ENCODE measurements at regions not wholly inside any gene's neighbourhood (a gene's known extent, or its start where the extent isn't known, plus 50 kb on each side); places are given as distances from the start of the nearest gene placed in this dataset.

DNA sequence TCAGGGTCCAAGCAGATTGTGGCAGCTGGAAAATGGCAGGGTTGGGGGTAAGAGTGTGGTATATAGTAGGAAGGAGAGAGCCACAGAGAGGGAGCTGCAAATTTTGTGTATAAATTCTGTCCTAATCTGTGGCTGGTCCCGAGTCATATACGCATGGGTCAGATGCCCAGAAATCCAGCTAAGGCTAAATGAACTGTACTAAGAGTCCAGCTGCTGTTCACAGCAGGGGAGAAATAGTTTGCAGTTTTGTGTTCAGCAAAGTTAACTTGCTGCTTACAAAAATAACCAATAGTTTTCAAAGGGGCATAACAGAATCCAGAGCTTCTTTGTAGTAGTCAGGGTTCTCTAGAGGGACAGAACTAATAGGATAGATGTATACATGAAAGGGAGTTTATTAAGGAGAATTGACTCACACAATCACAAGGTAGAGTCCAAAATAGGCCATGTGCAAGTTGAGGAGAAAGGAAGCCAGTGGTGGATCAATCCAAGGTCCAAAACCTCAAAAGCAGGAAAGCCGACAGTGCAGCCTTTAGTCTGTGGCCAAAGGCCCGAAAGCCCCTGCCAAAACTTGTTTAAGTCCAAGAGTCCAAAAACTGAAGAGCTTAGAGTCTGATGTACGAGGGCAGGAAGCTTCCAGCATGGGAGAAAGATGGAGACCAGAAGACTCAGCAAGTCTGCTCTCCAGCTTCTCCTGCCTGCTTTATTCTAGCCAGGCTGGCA lies 146.1 kb upstream of the KBTBD8 start:
- H2AFZ ChIP-seq (ENCODE audit: low read depth, low read length, severe bottlenecking): no peak overlapping the region
- H3K9me3 ChIP-seq (ENCODE audit: insufficient read depth, low read length): no peaks in the 10 kb centered on the region
- no peaks in the 10 kb centered on the region for H3F3A ChIP-seq (ENCODE audit: insufficient read depth)
- H3K27ac ChIP-seq (ENCODE audit: low read depth, low read length): no peak overlapping the region
- no peak overlapping the region for H3K4me3 ChIP-seq (ENCODE audit: insufficient read depth, low read length, poor library complexity, severe bottlenecking)
- H3K9me2 ChIP-seq (replicated peaks; ENCODE audit: insufficient read depth, low read length): no peaks in the 10 kb centered on the region
- H3K4me2 ChIP-seq (ENCODE audit: low read depth, low read length, poor library complexity, severe bottlenecking): no peak overlapping the region
- TF ChIP-seq, protein P1, sequence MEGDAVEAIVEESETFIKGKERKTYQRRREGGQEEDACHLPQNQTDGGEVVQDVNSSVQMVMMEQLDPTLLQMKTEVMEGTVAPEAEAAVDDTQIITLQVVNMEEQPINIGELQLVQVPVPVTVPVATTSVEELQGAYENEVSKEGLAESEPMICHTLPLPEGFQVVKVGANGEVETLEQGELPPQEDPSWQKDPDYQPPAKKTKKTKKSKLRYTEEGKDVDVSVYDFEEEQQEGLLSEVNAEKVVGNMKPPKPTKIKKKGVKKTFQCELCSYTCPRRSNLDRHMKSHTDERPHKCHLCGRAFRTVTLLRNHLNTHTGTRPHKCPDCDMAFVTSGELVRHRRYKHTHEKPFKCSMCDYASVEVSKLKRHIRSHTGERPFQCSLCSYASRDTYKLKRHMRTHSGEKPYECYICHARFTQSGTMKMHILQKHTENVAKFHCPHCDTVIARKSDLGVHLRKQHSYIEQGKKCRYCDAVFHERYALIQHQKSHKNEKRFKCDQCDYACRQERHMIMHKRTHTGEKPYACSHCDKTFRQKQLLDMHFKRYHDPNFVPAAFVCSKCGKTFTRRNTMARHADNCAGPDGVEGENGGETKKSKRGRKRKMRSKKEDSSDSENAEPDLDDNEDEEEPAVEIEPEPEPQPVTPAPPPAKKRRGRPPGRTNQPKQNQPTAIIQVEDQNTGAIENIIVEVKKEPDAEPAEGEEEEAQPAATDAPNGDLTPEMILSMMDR (IDR thresholded peaks at IDR 0.05; ENCODE audit: insufficient read depth, low read length, poor library complexity, severe bottlenecking): no peak
- no peak for TF ChIP-seq EZH2phosphoT487 (conservative IDR thresholded peaks at IDR 0.05; ENCODE audit: low read length)
- H3K27me3 ChIP-seq (ENCODE audit: low read length): no peaks in the 10 kb centered on the region
- no peaks in the 10 kb centered on the region for H3K79me2 ChIP-seq (ENCODE audit: insufficient read depth, low read length)
- no peak overlapping the region for H3K9ac ChIP-seq (ENCODE audit: low read length)
- no peaks in the 10 kb centered on the region for H3K36me3 ChIP-seq (ENCODE audit: low read length)
- no peaks in the 10 kb centered on the region for H4K20me1 ChIP-seq (ENCODE audit: low read depth, low read length)

DNA sequence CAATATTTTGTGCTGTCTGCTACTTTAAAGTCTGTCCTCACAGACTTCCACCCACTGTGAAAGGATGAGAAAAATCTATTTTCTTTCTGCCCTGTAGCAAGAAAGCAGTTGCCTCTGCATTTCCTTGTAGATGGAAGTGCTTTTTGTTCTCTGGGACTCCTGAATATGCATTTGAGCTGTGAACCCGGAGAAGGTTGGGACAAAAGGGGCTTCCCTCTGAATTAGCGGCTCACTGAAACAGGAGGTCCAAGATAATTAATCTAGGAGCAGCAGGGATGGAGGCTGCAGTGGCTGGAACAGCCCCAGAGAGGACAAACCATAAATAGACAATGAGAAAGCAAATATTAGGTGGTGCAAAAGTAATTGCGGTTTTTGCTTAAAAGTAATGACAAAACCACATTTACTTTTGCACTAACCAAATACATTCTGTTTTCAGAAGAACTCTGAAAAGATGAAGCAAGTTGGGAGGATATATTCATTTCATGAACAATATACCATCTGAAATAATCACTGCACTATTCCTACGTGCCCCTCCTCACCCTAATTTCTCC lies 143.4 kb upstream of the KBTBD8 start:
- no peak overlapping the region for H3K9ac ChIP-seq (ENCODE audit: low read length)
- no peaks in the 10 kb centered on the region for H3K36me3 ChIP-seq (ENCODE audit: low read length)
- H3K9me3 ChIP-seq (ENCODE audit: insufficient read depth, low read length): no peaks in the 10 kb centered on the region
- H4K20me1 ChIP-seq (ENCODE audit: low read depth, low read length): no peaks in the 10 kb centered on the region
- TF ChIP-seq EZH2phosphoT487 (conservative IDR thresholded peaks at IDR 0.05; ENCODE audit: low read length): no peak
- TF ChIP-seq, protein P1 (IDR thresholded peaks at IDR 0.05; ENCODE audit: insufficient read depth, low read length, poor library complexity, severe bottlenecking): no peak
- no peak overlapping the region for H3K27ac ChIP-seq (ENCODE audit: low read depth, low read length)
- no peaks in the 10 kb centered on the region for H3K9me2 ChIP-seq (replicated peaks; ENCODE audit: insufficient read depth, low read length)
- H3K4me2 ChIP-seq (ENCODE audit: low read depth, low read length, poor library complexity, severe bottlenecking): no peak overlapping the region
- H3K79me2 ChIP-seq (ENCODE audit: insufficient read depth, low read length): no peaks in the 10 kb centered on the region
- no peaks in the 10 kb centered on the region for H3F3A ChIP-seq (ENCODE audit: insufficient read depth)
- no peak overlapping the region for H3K4me3 ChIP-seq (ENCODE audit: insufficient read depth, low read length, poor library complexity, severe bottlenecking)
- H3K27me3 ChIP-seq (ENCODE audit: low read length): no peaks in the 10 kb centered on the region
- no peak overlapping the region for H2AFZ ChIP-seq (ENCODE audit: low read depth, low read length, severe bottlenecking)

DNA sequence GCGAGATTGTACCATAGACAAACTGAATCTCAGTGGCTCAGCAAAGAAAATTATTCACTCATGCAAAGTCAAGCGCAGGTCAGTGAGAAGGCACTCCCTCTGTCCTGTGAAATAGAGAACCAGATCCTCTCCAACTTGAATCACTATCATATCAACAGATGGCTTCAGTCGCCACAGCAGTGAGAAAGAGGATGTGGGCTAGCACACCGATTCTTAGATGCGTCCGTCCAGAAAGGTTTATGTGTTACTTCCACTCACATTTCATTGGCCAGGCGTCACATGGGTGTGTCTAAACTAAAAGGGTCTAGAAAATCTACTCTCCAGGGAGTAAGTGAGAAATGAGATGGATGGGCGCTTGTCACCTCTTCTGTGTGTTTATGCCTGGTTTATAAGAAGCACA lies 141.6 kb upstream of the KBTBD8 start:
- Histone ChIP-seq H3K4me3 (ENCODE audit: insufficient read depth, low read length, poor library complexity, severe bottlenecking) (no peak overlapping the region), H3F3A (ENCODE audit: insufficient read depth) (no peaks in the 10 kb centered on the region), H3K27ac (ENCODE audit: low read depth, low read length) (no peak overlapping the region), H3K9me3 (ENCODE audit: insufficient read depth, low read length) (no peaks in the 10 kb centered on the region), H3K27me3 (ENCODE audit: low read length) (no peaks in the 10 kb centered on the region), H3K9ac (ENCODE audit: low read length) (no peak overlapping the region), H3K36me3 (ENCODE audit: low read length) (no peaks in the 10 kb centered on the region), H3K79me2 (ENCODE audit: insufficient read depth, low read length) (no peaks in the 10 kb centered on the region), H2AFZ (ENCODE audit: low read depth, low read length, severe bottlenecking) (no peak overlapping the region), H4K20me1 (ENCODE audit: low read depth, low read length) (no peaks in the 10 kb centered on the region), H3K4me2 (ENCODE audit: low read depth, low read length, poor library complexity, severe bottlenecking) (no peak overlapping the region), H3K9me2 (replicated peaks; ENCODE audit: insufficient read depth, low read length) (no peaks in the 10 kb centered on the region)
- TF ChIP-seq, protein P1 (IDR thresholded peaks at IDR 0.05; ENCODE audit: insufficient read depth, low read length, poor library complexity, severe bottlenecking): no peak
- TF ChIP-seq EZH2phosphoT487 (conservative IDR thresholded peaks at IDR 0.05; ENCODE audit: low read length): no peak

Measured in SU-DHL-6 (cell line).